HEK293T (cell line): ENCODE measurements at regions not wholly inside any gene's neighbourhood (a gene's known extent, or its start where the extent isn't known, plus 50 kb on each side); places are given as distances from the start of the nearest gene placed in this dataset.

Experiments used
- CTCF ChIA-PET: fragments of 350-600 bp; formaldehyde crosslinking; extraction: SDS; loops from one replicate; lab custom pipeline; 2021; ENCODE audit warnings: antibody characterized with exemption, inconsistent platforms; lab: Yijun Ruan, JAX
- POLR2A ChIA-PET: fragments of 350-600 bp; formaldehyde crosslinking; extraction: SDS; loops from one replicate; lab custom pipeline; 2020; ENCODE audit warnings: antibody characterized with exemption, inconsistent platforms; lab: Yijun Ruan, JAX
- DNase-seq: peaks from one replicate; pipeline ENCODE4 v3.0.0; 2012; ENCODE audit warnings: mixed read lengths; ENCODE audit errors: extremely low spot score
- ARNT ChIP-seq: fragments of 450-650 bp; IDR thresholded peaks from 2 replicates; pipeline ENCODE4 v1.6.1; 2017; ENCODE audit warnings: mild to moderate bottlenecking
- BHLHE40 ChIP-seq: fragments of 450-650 bp; IDR thresholded peaks from 2 replicates; pipeline ENCODE4 v1.6.1; 2016; ENCODE audit warnings: mild to moderate bottlenecking, moderate library complexity, borderline replicate concordance
- CTBP1 ChIP-seq: fragments of 450-650 bp; IDR thresholded peaks from 2 replicates; pipeline ENCODE4 v1.6.1; 2016; ENCODE audit warnings: borderline replicate concordance
- ELF4 ChIP-seq: fragments of 450-650 bp; IDR thresholded peaks from 2 replicates; pipeline ENCODE4 v1.6.1; 2017; ENCODE audit warnings: antibody characterized with exemption
- FOXA1 ChIP-seq: fragments of 450-650 bp; IDR thresholded peaks from 2 replicates; pipeline ENCODE4 v1.6.1; 2016; ENCODE audit warnings: mild to moderate bottlenecking
- FOXK2 ChIP-seq: fragments of 450-650 bp; IDR thresholded peaks from 2 replicates; pipeline ENCODE4 v1.6.1; 2016; ENCODE audit warnings: mild to moderate bottlenecking
- FOXM1 ChIP-seq: fragments of 450-650 bp; IDR thresholded peaks from 2 replicates; pipeline ENCODE4 v1.6.1; 2017; ENCODE audit warnings: mild to moderate bottlenecking, borderline replicate concordance
- HDGF ChIP-seq: fragments of 450-650 bp; IDR thresholded peaks from 2 replicates; pipeline ENCODE4 v1.6.1; 2017; ENCODE audit warnings: antibody characterized with exemption, borderline replicate concordance
- L3MBTL2 ChIP-seq: fragments of 450-650 bp; conservative IDR thresholded peaks from 2 replicates; pipeline ENCODE4 v1.6.1; 2016; ENCODE audit warnings: mild to moderate bottlenecking
- LEF1 ChIP-seq: fragments of 450-650 bp; IDR thresholded peaks from 2 replicates; pipeline ENCODE4 v1.6.1; 2017; ENCODE audit warnings: mild to moderate bottlenecking, borderline replicate concordance
- NFRKB ChIP-seq: fragments of 450-650 bp; IDR thresholded peaks from 2 replicates; pipeline ENCODE4 v1.6.1; 2016; ENCODE audit warnings: mild to moderate bottlenecking, moderate library complexity
- PKNOX1 ChIP-seq: fragments of 450-650 bp; IDR thresholded peaks from 2 replicates; pipeline ENCODE4 v1.6.1; 2016
- SP1 ChIP-seq: fragments of 450-650 bp; IDR thresholded peaks from 2 replicates; pipeline ENCODE4 v1.6.1; 2017
- SUZ12 ChIP-seq: fragments of 450-650 bp; IDR thresholded peaks from 2 replicates; pipeline ENCODE4 v1.6.1; 2016; ENCODE audit warnings: mild to moderate bottlenecking
- TARDBP ChIP-seq: fragments of 450-650 bp; IDR thresholded peaks from 2 replicates; pipeline ENCODE4 v1.6.1; 2016
- ZNF384 ChIP-seq: fragments of 450-650 bp; IDR thresholded peaks from 2 replicates; pipeline ENCODE4 v1.6.1; 2016

DNA sequence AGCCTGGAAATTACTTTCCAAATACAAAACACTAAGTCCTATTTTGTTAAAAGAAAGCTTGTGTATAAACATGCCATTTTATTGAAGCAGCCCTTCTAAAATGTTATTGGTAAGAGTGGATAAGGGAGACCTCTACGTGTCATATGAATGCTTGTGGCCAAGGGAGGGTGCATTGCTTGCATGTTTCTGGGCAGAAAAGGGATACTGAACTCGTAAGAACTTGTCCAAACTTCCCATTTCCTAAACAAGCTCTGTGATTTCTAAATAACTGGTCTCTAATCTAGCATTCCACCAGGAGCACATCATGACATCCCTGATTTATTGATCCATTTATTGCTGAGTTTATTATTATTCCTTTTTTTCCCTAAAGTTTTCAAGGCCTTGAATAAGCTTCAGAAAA lies 474.1 kb downstream of the CD109 start:
- no peak for TF ChIP-seq BHLHE40
- TF ChIP-seq CTBP1, result no peak
- TF ChIP-seq NFRKB, result no peak
- no peak for TF ChIP-seq TARDBP
- no peak for TF ChIP-seq FOXK2
- TF ChIP-seq SUZ12, result no peak
- TF ChIP-seq SP1, result no peak
- no peak for TF ChIP-seq L3MBTL2
- no peak for TF ChIP-seq FOXA1
- TF ChIP-seq ZNF384, result no peak
- TF ChIP-seq ELF4, result no peak
- TF ChIP-seq PKNOX1, result no peak
- no peak for TF ChIP-seq FOXM1
- TF ChIP-seq ARNT, result no peak
- no peak for TF ChIP-seq LEF1
- no peak for TF ChIP-seq HDGF
- DNase-seq, result no peak
- POLR2A ChIA-PET, result no interaction called here
- CTCF ChIA-PET, result no interaction called here

- POLR2A ChIA-PET, result no interaction called here
- CTCF ChIA-PET, result no interaction called here
- DNase-seq, result no peak
- no peak for TF ChIP-seq CTBP1
- no peak for TF ChIP-seq LEF1
- TF ChIP-seq ELF4, result no peak
- TF ChIP-seq ARNT, result no peak
- TF ChIP-seq HDGF, result no peak
- TF ChIP-seq PKNOX1, result no peak
- TF ChIP-seq L3MBTL2, result no peak
- TF ChIP-seq NFRKB, result no peak
- TF ChIP-seq SP1, result no peak
- TF ChIP-seq ZNF384, result no peak
- no peak for TF ChIP-seq SUZ12
- no peak for TF ChIP-seq BHLHE40
- TF ChIP-seq FOXA1, result no peak
Observed at GRCh38 chr6:74167976-74168375, 472.0 kb downstream of the CD109 start.

DNA sequence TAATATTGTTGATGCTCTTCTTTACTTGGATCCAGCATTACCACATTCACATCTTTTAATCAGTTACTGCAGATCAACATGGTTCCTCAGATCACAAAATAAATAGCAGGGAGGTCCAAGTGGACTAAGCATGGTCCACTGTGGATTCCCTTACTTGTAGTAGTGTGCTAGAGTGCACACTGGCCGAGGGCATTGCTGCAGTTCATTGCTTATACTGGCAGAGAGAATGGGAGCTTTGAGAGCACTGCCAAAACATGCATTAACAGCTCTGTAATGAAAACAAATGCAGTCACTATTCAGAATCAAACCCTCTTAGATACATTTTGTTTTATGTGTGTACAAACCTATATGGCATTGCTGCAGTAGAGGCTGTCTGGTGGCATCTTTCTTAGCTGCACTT lies 471.5 kb downstream of the CD109 start:
- TF ChIP-seq FOXK2, result no peak
- no peak for TF ChIP-seq SUZ12
- no peak for TF ChIP-seq L3MBTL2
- TF ChIP-seq HDGF, result no peak
- TF ChIP-seq BHLHE40, result no peak
- POLR2A ChIA-PET, result no interaction called here
- no peak for DNase-seq
- CTCF ChIA-PET, result no interaction called here

DNA sequence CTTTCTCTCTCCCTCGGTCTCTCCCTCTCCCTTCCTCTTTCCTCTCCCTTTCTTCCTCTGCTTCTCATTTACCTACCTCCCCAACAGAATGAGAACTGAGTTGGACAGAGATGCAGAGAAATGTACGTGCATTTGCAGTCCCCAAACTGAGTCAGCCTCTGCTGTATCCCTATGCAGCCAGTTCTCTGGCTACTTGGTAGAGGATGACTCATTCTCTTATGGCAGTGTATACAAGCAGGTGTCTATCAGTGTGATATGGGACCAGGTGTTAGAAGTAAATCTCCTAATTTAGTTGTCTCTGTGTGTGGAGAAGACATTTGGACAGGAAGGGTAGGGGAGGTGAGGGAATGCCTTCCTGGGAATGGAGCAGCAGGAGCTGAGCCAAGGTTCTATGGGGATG lies 470.8 kb downstream of the CD109 start:
- DNase-seq, result no peak
- POLR2A ChIA-PET, result no interaction called here
- CTCF ChIA-PET, result no interaction called here
- no peak for TF ChIP-seq ELF4
- TF ChIP-seq HDGF, result no peak
- TF ChIP-seq TARDBP, result no peak
- no peak for TF ChIP-seq FOXA1
- TF ChIP-seq SUZ12, result no peak
- TF ChIP-seq LEF1, result no peak
- no peak for TF ChIP-seq ARNT
- TF ChIP-seq NFRKB, result no peak
- no peak for TF ChIP-seq BHLHE40
- no peak for TF ChIP-seq CTBP1
- TF ChIP-seq ZNF384, result no peak
- TF ChIP-seq FOXM1, result no peak
- no peak for TF ChIP-seq SP1
- TF ChIP-seq L3MBTL2, result no peak
- TF ChIP-seq FOXK2, result no peak
- no peak for TF ChIP-seq PKNOX1

DNA sequence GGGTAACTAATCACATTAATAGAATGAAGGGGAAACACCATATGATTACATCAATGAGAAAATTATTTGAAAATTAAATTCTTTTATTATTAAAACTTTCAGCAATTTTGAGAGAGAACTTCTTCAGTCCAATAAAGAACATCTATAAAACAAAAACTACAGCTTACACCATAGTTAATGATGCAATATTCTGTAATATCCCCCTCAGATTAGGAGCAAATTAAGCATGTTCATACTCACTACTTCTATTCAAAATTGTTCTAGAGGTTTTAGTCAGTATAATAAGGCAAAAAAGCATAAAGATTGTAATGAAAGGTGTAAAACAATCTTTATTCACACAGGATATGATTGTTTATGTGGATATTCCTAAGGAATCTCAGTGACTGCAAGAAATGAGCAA lies 465.4 kb downstream of the CD109 start:
- no peak for DNase-seq
- ChIA-PET CTCF (no interaction called here), POLR2A (no interaction called here)
- TF ChIP-seq ELF4 (no peak), SP1 (no peak), FOXK2 (no peak), PKNOX1 (no peak), FOXM1 (no peak), HDGF (no peak), ZNF384 (no peak), LEF1 (no peak), SUZ12 (no peak), CTBP1 (no peak), BHLHE40 (no peak), FOXA1 (no peak), NFRKB (no peak), ARNT (no peak)

DNA sequence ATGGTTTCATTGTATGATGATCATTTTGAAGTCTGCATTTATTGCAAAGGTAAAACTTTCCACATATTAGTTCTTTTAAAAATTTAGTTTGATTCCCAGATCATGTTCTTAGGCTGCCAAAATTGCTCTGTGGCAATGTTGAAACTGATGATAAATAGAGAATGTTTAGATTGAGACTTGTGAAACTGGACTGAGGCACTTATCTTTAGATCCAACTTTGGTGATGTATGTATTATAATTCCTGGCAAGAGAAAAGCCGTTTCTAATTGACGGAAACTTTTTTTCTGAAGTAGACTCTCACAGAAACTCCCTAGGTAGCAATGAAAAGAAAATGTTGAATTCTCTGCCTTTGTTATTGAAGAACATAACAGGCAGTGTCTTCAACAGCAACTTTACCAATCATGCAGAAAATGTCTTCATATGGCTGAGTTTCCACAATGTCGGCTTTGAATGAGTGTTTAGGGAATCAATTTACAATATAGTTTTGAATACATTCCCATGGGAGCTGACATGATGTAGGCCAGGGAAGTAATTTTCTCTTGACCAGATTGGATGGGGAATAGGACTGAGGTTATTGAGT lies 456.2 kb downstream of the CD109 start:
- ChIA-PET CTCF (no interaction called here), POLR2A (interaction anchor here (0.6 kb wide), 1 partner anchor 9 kb away, joined by 3 read pairs; no protein-coding TSS in a partner anchor)
- DNase-seq, result no peak
- TF ChIP-seq ELF4, result no peak
- TF ChIP-seq FOXM1, result no peak
- TF ChIP-seq NFRKB, result no peak
- no peak for TF ChIP-seq ZNF384
- no peak for TF ChIP-seq HDGF
- no peak for TF ChIP-seq FOXK2
- no peak for TF ChIP-seq SUZ12
- no peak for TF ChIP-seq PKNOX1
